CD4-positive, alpha-beta T cell (primary cell): ENCODE measurements at regions not wholly inside any gene's neighbourhood (a gene's known extent, or its start where the extent isn't known, plus 50 kb on each side); places are given as distances from the start of the nearest gene placed in this dataset.

Source experiments
- ATAC-seq: fragments of 200-7000 bp; cut with Tn5 transposase; one replicate; pipeline ENCODE4 v1.10.0; 2022; ENCODE audit warnings: mild to moderate bottlenecking; ENCODE audit not compliant: poor library complexity
- CTCF ChIA-PET: fragments of 350-600 bp; sonication (Branson Sonifier 250); formaldehyde crosslinking; loops from one replicate; lab custom pipeline; 2021; ENCODE audit warnings: antibody characterized with exemption, inconsistent platforms; lab: Charles Lee
- POLR2A ChIA-PET: fragments of 350-600 bp; sonication (Branson Sonifier 250); formaldehyde crosslinking; loops from one replicate; lab custom pipeline; 2021; ENCODE audit warnings: antibody characterized with exemption, inconsistent platforms; lab: Charles Lee
- DNase-seq, 14 experiments: peaks; one replicate each; pipeline ENCODE4 v3.0.0-alpha.2; 2013 to 2020; ENCODE audit warnings: mixed read lengths in 2 of 14
- H3K27ac ChIP-seq, 2 donors: one replicate each; pipeline versions ENCODE4 v1.5.1 to v1.7.0; 2013; ENCODE audit warnings: low read length in 2 of 2, low read depth in 1 of 2, mild to moderate bottlenecking in 1 of 2
- H3K27me3 ChIP-seq, 2 experiments: 1 replicate in 1 of 2; 2 replicates in 1 of 2; pipeline versions ENCODE4 v1.6.1 to v1.7.0; 2013; ENCODE audit warnings: low read length in 2 of 2, control low read depth in 1 of 2, mild to moderate bottlenecking in 1 of 2, moderate library complexity in 1 of 2; ENCODE audit not compliant: insufficient read depth in 2 of 2, control insufficient read depth in 1 of 2
- H3K36me3 ChIP-seq: one replicate; pipeline ENCODE4 v1.6.1; 2013; ENCODE audit warnings: low read length, control low read depth; ENCODE audit not compliant: insufficient read depth
- H3K4me1 ChIP-seq: one replicate; pipeline ENCODE4 v1.6.1; 2013; ENCODE audit warnings: low read length, control low read depth; ENCODE audit not compliant: insufficient read depth
- H3K4me3 ChIP-seq: one replicate; pipeline ENCODE4 v1.5.1; 2013; ENCODE audit warnings: mild to moderate bottlenecking, low read length, moderate library complexity
- H3K9me3 ChIP-seq, 2 experiments: 1 replicate in 1 of 2; 2 replicates in 1 of 2; pipeline versions ENCODE4 v1.6.1 to v1.7.0; 2013; ENCODE audit warnings: low read length in 2 of 2, mild to moderate bottlenecking in 2 of 2, control low read depth in 1 of 2, moderate library complexity in 1 of 2; ENCODE audit not compliant: control insufficient read depth in 1 of 2, insufficient read depth in 1 of 2
- H3K27ac Mint-ChIP-seq: one replicate; pipeline ENCODE4 v1.8.0; 2020; ENCODE audit warnings: mixed read lengths
- H3K27me3 Mint-ChIP-seq: one replicate; pipeline ENCODE4 v1.8.0; 2021; ENCODE audit warnings: mixed read lengths
- H3K36me3 Mint-ChIP-seq: one replicate; pipeline ENCODE4 v1.8.0; 2021; ENCODE audit warnings: low read depth, mixed read lengths
- H3K4me1 Mint-ChIP-seq: one replicate; pipeline ENCODE4 v1.8.0; 2021; ENCODE audit warnings: low read depth, mixed read lengths
- H3K4me3 Mint-ChIP-seq: one replicate; pipeline ENCODE4 v1.8.0; 2020; ENCODE audit warnings: mild to moderate bottlenecking, mixed read lengths
- H3K9me3 Mint-ChIP-seq: one replicate; pipeline ENCODE4 v1.8.0; 2020; ENCODE audit warnings: mixed read lengths
- intact Hi-C, 2 experiments: fragments of 100-400 bp; cut with DNase I in 1 of 2; cut with micrococcal nuclease in 1 of 2; formaldehyde crosslinking; loops; one replicate each; pipeline versions ENCODE4 v1.15.1 to v1.9.0; 2023 to 2025; cut with DNase I, micrococcal nuclease
- TF ChIP-seq, protein P1 (sequence below): fragments of 200-600 bp; IDR thresholded peaks from one replicate; pipeline ENCODE4 v1.8.0; 2022; ENCODE audit warnings: antibody characterized with exemption, mild to moderate bottlenecking

DNA sequence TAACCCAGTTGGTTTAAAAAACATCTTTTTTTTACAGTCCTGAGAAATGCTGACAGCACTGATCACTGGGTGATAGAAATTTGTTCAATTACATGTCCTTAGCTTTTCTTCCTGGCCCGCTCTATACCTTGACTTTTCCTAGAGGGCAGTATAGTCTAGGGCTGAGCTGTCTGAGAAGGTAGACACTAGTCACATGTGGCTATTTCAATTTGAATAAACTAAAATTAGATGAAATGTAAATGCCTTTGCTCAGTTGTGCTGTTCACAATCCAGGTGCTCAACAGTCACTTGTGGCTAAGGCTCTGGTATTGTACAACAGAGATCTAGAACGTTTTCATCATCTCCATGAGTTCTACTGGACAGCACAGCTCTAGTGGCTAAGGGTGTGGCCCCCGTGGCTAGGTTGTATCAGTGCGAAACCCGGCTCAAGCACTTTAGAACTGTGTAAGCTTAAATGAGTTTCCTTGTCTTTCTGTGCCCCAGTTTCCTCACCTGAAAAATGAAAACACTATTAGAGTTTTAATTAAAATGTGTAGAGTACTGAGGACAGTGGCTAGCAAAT, 111.6 kb upstream of the WDR17 start:
- Histone ChIP-seq H3K27ac (no peak overlapping the region), H3K9me3 (no peaks in the 10 kb centered on the region), H3K36me3 (no peaks in the 10 kb centered on the region), H3K4me3 (no peak overlapping the region), H3K27me3 (no peaks in the 10 kb centered on the region), H3K4me1 (no peaks in the 10 kb centered on the region)
- ChIA-PET POLR2A (no interaction called here), CTCF (interaction anchor here (0.7 kb wide), 1 partner anchor 387 kb away, joined by 3 read pairs; no protein-coding TSS in a partner anchor)
- intact Hi-C loops, result no loop called here
- Mint-ChIP-seq H3K4me1 (no peaks in the 10 kb centered on the region), H3K27me3 (peaks cover 29% of the 10 kb centered on the region), H3K9me3 (no peaks in the 10 kb centered on the region), H3K36me3 (no peaks in the 10 kb centered on the region), H3K4me3 (no peak overlapping the region), H3K27ac (no peak overlapping the region)
- ATAC-seq (no peak), DNase-seq (no peak)
- TF ChIP-seq, protein P1, sequence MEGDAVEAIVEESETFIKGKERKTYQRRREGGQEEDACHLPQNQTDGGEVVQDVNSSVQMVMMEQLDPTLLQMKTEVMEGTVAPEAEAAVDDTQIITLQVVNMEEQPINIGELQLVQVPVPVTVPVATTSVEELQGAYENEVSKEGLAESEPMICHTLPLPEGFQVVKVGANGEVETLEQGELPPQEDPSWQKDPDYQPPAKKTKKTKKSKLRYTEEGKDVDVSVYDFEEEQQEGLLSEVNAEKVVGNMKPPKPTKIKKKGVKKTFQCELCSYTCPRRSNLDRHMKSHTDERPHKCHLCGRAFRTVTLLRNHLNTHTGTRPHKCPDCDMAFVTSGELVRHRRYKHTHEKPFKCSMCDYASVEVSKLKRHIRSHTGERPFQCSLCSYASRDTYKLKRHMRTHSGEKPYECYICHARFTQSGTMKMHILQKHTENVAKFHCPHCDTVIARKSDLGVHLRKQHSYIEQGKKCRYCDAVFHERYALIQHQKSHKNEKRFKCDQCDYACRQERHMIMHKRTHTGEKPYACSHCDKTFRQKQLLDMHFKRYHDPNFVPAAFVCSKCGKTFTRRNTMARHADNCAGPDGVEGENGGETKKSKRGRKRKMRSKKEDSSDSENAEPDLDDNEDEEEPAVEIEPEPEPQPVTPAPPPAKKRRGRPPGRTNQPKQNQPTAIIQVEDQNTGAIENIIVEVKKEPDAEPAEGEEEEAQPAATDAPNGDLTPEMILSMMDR, result no peak

DNA sequence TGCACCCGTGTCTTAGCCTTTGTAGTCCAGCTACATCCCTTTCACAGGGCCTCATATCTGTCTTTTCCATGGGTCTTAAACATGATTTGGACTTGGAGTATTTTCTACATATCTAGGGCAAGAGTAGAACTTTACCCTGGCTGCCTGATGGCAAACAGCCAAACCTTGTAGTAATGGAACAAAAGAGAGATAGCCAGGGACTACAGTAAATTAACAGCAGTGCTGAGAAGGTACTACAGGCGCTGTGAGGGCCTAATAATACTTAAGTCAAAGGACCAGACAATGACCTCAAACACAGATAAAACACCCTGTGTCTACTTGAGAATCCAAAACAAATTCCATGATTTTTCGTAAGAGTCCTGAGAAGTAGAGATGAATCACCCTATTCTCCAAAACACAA, 111.0 kb upstream of the WDR17 start:
- Histone ChIP-seq H3K9me3 (no peaks in the 10 kb centered on the region), H3K4me3 (no peak overlapping the region), H3K4me1 (no peaks in the 10 kb centered on the region), H3K27ac (no peak overlapping the region), H3K27me3 (no peaks in the 10 kb centered on the region), H3K36me3 (no peaks in the 10 kb centered on the region)
- ChIA-PET CTCF (no interaction called here), POLR2A (no interaction called here)
- intact Hi-C loops, result no loop called here
- Mint-ChIP-seq H3K27me3 (peaks cover 29% of the 10 kb centered on the region), H3K27ac (no peak overlapping the region), H3K4me3 (no peak overlapping the region), H3K9me3 (no peaks in the 10 kb centered on the region), H3K4me1 (no peaks in the 10 kb centered on the region), H3K36me3 (no peaks in the 10 kb centered on the region)
- DNase-seq (no peak), ATAC-seq (no peak)
- TF ChIP-seq, protein P1, result no peak

DNA sequence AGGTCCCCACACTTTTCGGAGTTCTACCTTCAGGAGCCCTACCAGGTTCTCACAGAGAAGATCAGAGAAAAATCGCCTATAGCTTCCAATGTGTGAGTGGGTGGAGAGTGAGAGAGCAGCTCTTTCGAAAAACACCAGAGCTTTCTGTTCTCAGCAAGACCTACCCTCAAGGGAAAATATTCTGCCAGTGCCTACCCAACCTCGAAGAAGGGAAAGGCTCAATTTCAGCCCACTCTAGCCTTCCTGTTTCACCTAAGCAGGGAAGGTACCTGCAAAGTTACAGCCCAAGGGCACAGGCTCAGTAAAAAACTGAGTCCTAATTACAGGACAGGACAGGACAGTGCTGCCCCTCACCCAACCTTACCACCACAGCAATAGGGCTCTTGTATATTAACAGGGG, 104.0 kb upstream of the WDR17 start:
- H3K4me3 Mint-ChIP-seq, result no peak overlapping the region
- DNase-seq (no peak), ATAC-seq (no peak)
- no peaks in the 10 kb centered on the region for H3K9me3 Mint-ChIP-seq
- H3K9me3 ChIP-seq, result no peaks in the 10 kb centered on the region
- POLR2A ChIA-PET, result no interaction called here
- H3K27me3 Mint-ChIP-seq, result peaks cover 21% of the 10 kb centered on the region
- no peaks in the 10 kb centered on the region for H3K27me3 ChIP-seq
- H3K4me1 ChIP-seq, result no peaks in the 10 kb centered on the region
- H3K4me1 Mint-ChIP-seq, result no peaks in the 10 kb centered on the region
- intact Hi-C loops, result no loop called here
- CTCF ChIA-PET, result no interaction called here
- no peaks in the 10 kb centered on the region for H3K36me3 Mint-ChIP-seq
- no peak overlapping the region for H3K27ac ChIP-seq
- no peaks in the 10 kb centered on the region for H3K36me3 ChIP-seq
- TF ChIP-seq, protein P1, result no peak
- H3K4me3 ChIP-seq, result no peak overlapping the region
- no peak overlapping the region for H3K27ac Mint-ChIP-seq
